Panc1 (cell line): ENCODE measurements at regions not wholly inside any gene's neighbourhood (a gene's known extent, or its start where the extent isn't known, plus 50 kb on each side); places are given as distances from the start of the nearest gene placed in this dataset.

ENCODE experiments used
- ATAC-seq: fragments of 200-7000 bp; cut with Tn5 transposase; 2 replicates; pipeline ENCODE4 v1.9.1; 2020; ENCODE audit warnings: mild to moderate bottlenecking, moderate library complexity
- BruUV-seq: library from RNA; stranded (reverse); fragments of 400-500 nt; replicated peaks from 2 replicates; lab custom pipeline; 2021; lab: Mats Ljungman, UMichigan
- CTCF ChIA-PET: fragments of 300-600 bp; sonication (Branson Sonifier 250); formaldehyde crosslinking; loops from one replicate; lab custom pipeline; 2022; ENCODE audit warnings: antibody characterized with exemption; lab: Charles Lee
- POLR2A ChIA-PET: fragments of 300-600 bp; sonication (Branson Sonifier 250); formaldehyde crosslinking; loops from one replicate; lab custom pipeline; 2022; ENCODE audit warnings: antibody characterized with exemption; lab: Charles Lee
- DNase-seq: peaks from one replicate; pipeline ENCODE4 v3.0.0-alpha.2; 2010; ENCODE audit warnings: low read depth, low spot score
- H3K27ac ChIP-seq: 2 replicates; pipeline ENCODE4 v1.5.1; 2011; ENCODE audit warnings: mild to moderate bottlenecking, low read length, inconsistent platforms
- H3K27me3 ChIP-seq: fragments of 200-500 bp; sonication (Bioruptor generic); 2 replicates; pipeline ENCODE4 v1.6.0; 2014; ENCODE audit warnings: low read length, inconsistent platforms; ENCODE audit not compliant: control insufficient read depth, insufficient read depth
- H3K36me3 ChIP-seq: fragments of 200-500 bp; sonication (Bioruptor generic); 2 replicates; pipeline ENCODE4 v1.5.1; 2014; ENCODE audit warnings: inconsistent platforms, mild to moderate bottlenecking, low read length, moderate library complexity; ENCODE audit not compliant: control insufficient read depth, insufficient read depth
- H3K4me1 ChIP-seq: 2 replicates; pipeline ENCODE4 v1.5.1; 2011; ENCODE audit warnings: inconsistent platforms, mild to moderate bottlenecking, low read length, moderate library complexity; ENCODE audit not compliant: control insufficient read depth, insufficient read depth
- H3K4me3 ChIP-seq, 2 experiments: 2 replicates each; pipeline ENCODE4 v1.5.1; 2011 to 2012; ENCODE audit warnings: low read depth in 2 of 2, low read length in 2 of 2, mild to moderate bottlenecking in 2 of 2, inconsistent platforms in 1 of 2, moderate library complexity in 1 of 2
- H3K9me3 ChIP-seq: fragments of 200-500 bp; sonication (Bioruptor generic); 2 replicates; pipeline ENCODE4 v1.5.1; 2014; ENCODE audit warnings: low read depth, mild to moderate bottlenecking, inconsistent platforms, low read length, moderate library complexity; ENCODE audit not compliant: control insufficient read depth, insufficient read depth
- POLR2AphosphoS5 ChIP-seq: IDR thresholded peaks from 2 replicates; pipeline ENCODE4 v1.6.1; 2012; ENCODE audit warnings: mild to moderate bottlenecking, low read depth, low read length, moderate library complexity
- REST ChIP-seq, 2 experiments: IDR thresholded peaks; 2 replicates each; pipeline ENCODE4 v1.6.1; 2011 to 2012; ENCODE audit warnings: low read depth in 2 of 2, control low read depth in 1 of 2, low read length in 1 of 2, mild to moderate bottlenecking in 1 of 2, moderate library complexity in 1 of 2; ENCODE audit not compliant: insufficient read depth in 1 of 2
- SIN3A ChIP-seq: IDR thresholded peaks from 2 replicates; pipeline ENCODE4 v1.6.1; 2012; ENCODE audit warnings: low read depth, mild to moderate bottlenecking, low read length, moderate library complexity, borderline replicate concordance; ENCODE audit not compliant: insufficient read depth
- TCF7L2 ChIP-seq: IDR thresholded peaks from 2 replicates; pipeline ENCODE4 v1.6.1; 2011; ENCODE audit warnings: mild to moderate bottlenecking, low read depth, low read length, inconsistent platforms
- in situ Hi-C: cut with HindIII; loops from 2 replicates; pipeline ENCODE4 v1.10.0; 2016; ENCODE audit warnings: low sequenced_read_pairs, low pct_unique_long_range_greater_than_20kb
- intact Hi-C: fragments of 100-400 bp; cut with micrococcal nuclease; formaldehyde crosslinking; loops from one replicate; pipeline ENCODE4 v1.10.0; 2022; ENCODE audit not compliant: unreplicated experiment
- TF ChIP-seq, protein P1 (sequence below): fragments of 450-650 bp; IDR thresholded peaks from 2 replicates; pipeline ENCODE4 v1.5.1; 2017; ENCODE audit warnings: mild to moderate bottlenecking

- no TSS peak for BruUV-seq
- in situ Hi-C loops = no loop called here
- DNase-seq (peak; percentile 22), ATAC-seq (peak; percentile 82; the same call in 1 of the 2 replicates)
- no peak for TF ChIP-seq POLR2AphosphoS5
- TF ChIP-seq, protein P1, sequence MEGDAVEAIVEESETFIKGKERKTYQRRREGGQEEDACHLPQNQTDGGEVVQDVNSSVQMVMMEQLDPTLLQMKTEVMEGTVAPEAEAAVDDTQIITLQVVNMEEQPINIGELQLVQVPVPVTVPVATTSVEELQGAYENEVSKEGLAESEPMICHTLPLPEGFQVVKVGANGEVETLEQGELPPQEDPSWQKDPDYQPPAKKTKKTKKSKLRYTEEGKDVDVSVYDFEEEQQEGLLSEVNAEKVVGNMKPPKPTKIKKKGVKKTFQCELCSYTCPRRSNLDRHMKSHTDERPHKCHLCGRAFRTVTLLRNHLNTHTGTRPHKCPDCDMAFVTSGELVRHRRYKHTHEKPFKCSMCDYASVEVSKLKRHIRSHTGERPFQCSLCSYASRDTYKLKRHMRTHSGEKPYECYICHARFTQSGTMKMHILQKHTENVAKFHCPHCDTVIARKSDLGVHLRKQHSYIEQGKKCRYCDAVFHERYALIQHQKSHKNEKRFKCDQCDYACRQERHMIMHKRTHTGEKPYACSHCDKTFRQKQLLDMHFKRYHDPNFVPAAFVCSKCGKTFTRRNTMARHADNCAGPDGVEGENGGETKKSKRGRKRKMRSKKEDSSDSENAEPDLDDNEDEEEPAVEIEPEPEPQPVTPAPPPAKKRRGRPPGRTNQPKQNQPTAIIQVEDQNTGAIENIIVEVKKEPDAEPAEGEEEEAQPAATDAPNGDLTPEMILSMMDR = peak; percentile 82
- no peak for TF ChIP-seq REST (IDR thresholded peaks at IDR 0.05; ENCODE audit: insufficient read depth in 1 of 2, low read depth in 2 of 2, low read length in 1 of 2)
- TF ChIP-seq SIN3A = no peak
- TF ChIP-seq TCF7L2 = no peak
- Histone ChIP-seq H3K4me1 (no peaks in the 10 kb centered on the region), H3K36me3 (no peaks in the 10 kb centered on the region), H3K27me3 (no peaks in the 10 kb centered on the region), H3K9me3 (no peaks in the 10 kb centered on the region), H3K27ac (no peak overlapping the region), H3K4me3 (no peak overlapping the region)
- CTCF ChIA-PET = interaction anchor here (1.0 kb wide), 1 partner anchor 15 kb away, joined by 4 read pairs; no protein-coding TSS in a partner anchor
- intact Hi-C loops = no loop called here
- POLR2A ChIA-PET = no interaction called here
Observed at GRCh38 chr17:15171167-15172047, 93.7 kb downstream of the PMP22 start.

DNA sequence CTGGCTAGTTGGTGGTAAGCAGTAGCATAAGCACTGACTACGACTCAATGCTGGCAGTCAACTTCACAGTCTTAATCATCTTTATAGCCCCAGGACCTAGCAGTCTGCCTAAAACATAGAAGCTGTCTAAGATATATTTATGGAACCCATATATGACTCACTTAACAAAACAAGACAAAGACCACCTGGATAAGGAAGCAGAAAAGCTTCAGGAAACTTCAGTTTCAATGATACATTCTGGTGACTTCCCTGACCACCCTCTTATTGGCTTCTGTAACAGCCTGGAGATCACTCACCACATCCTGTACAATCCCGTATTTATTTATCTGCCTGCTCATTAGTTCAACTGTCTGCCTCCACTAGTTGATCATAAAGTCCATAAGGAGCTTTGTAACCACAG is 95.5 kb downstream of the PMP22 start:
- DNase-seq (no peak), ATAC-seq (no peak)
- H3K4me3 ChIP-seq = no peak overlapping the region
- no peaks in the 10 kb centered on the region for H3K9me3 ChIP-seq
- intact Hi-C loops = no loop called here
- no peaks in the 10 kb centered on the region; the same call in 1 of the 2 replicates for H3K27me3 ChIP-seq
- no peaks in the 10 kb centered on the region for H3K4me1 ChIP-seq
- in situ Hi-C loops = no loop called here
- POLR2A ChIA-PET = no interaction called here
- TF ChIP-seq, protein P1 = no peak
- no peak for TF ChIP-seq REST (IDR thresholded peaks at IDR 0.05; ENCODE audit: insufficient read depth in 1 of 2, low read depth in 2 of 2, low read length in 1 of 2)
- CTCF ChIA-PET = no interaction called here
- no peak overlapping the region for H3K27ac ChIP-seq
- BruUV-seq = no TSS peak
- no peaks in the 10 kb centered on the region for H3K36me3 ChIP-seq
